NCI-H1694 treated with DMSO at 0.1 percent for 48 hours (cell line): ENCODE measurements at regions not wholly inside any gene's neighbourhood (a gene's known extent, or its start where the extent isn't known, plus 50 kb on each side); places are given as distances from the start of the nearest gene placed in this dataset.

Experiments used
- DNase-seq: peaks from one replicate; lab custom pipeline; 2025; lab: John Stamatoyannopoulos, UW

- DNase-seq, result peak; percentile 9
Measured at GRCh38 chr13:55245005-55245644, 1895.6 kb upstream of the PRR20A start.

DNA sequence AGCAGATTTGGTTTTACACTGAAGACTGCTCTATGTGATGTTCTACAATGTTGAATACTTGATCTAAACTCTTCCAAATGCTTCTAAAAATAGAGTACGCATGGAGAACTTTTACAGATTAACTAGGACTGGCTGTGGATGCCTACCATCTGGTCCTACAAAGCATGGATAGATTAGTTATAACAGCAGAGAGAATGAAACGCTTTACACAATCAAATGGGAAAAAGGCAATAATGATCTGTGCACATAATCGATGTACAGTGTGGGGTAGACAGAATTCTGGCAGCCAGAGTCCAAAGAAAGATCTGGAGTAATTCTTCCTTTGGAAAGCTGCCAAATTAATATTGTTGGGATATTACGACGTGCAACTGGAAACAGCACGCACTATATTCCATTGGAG, 1885.5 kb upstream of the PRR20A start:
- DNase-seq, result no peak

- no peak for DNase-seq
Measured at GRCh38 chr13:55263045-55263444, 1877.7 kb upstream of the PRR20A start.

DNA sequence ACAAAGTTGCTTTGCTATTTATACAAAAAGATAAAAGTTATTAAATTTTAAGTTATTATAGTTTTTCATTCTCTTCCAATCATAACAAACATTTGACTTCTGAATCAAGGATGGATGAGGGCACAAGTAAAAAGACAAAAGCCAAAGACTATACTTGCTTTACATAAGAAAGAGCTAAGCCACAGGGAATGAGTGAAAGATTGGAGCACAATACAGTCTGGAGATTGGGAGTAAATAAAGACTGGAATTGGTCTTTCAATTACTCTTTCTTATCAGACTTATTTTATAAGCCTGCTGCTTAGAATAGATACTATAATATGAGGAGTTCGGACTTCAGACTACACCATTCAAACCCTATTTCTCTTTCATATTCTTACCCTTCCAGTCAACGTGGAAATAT, 1874.1 kb upstream of the PRR20A start:
- no peak for DNase-seq

DNA sequence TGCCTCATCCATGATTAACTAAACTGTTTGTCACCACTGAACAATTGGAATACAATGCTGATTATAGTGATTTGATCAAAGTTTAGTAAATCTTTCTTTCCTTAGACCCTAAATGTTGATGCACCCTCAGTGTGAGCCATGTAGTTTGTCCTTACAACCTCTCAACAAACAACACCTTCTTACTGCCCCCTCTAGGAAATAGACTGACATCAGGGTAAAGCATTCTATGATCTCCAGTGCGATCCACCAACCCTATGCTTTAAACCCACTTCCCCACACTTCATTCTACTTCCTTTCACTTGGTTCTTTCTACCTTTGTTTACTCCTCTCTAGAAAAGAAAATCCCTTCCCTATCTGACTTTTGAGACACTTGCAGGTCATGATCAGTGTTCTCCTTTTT, 1842.5 kb upstream of the PRR20A start:
- DNase-seq, result no peak

GRCh38 chr13:55302568-55302967, 1838.2 kb upstream of the PRR20A start:
- DNase-seq, result no peak

- DNase-seq, result no peak
Measured at GRCh38 chr13:55307909-55308308, 1832.8 kb upstream of the PRR20A start.

DNA sequence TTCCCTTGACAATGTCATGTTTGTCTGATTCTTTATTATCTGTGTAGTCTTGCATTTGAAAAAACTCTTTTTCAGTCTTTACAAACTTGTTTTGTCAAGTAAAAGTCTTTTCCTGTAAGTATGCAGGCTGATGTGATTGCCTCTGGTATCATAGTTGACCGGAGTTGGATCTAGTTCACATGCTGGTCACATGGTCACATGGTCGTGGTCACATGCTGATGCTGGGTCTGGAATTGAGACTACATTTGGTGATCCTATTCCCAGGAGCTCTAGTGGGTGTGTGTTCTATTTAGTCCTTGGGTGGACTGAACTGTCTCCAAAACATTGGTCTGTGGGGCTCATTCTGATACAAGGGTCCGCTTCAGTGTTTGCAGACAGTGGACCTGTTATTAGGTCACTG, 1798.8 kb upstream of the PRR20A start:
- no peak for DNase-seq

- no peak for DNase-seq
Measured at GRCh38 chr13:55345224-55345623, 1795.5 kb upstream of the PRR20A start.

- DNase-seq, result no peak
Measured at GRCh38 chr13:55347528-55347927, 1793.2 kb upstream of the PRR20A start.

DNA sequence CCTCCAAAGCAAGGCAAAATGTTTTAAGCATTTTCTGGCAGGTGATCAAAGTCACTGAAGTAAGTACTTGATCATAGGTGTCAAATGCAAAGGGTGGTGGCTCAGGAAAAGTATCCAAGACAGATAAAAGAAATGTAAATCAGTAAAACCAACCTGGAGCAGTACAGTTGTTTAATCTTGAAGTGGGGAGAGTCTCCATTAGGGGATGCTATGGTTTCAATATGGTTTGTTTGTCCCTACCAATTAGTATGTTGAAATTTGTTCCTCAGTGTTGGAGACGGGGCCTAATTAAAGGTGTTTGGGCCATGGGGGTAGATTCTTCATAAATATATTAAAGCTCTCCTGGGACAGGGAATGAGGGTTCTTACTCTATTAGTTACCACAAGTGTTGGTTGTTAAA, 1781.7 kb upstream of the PRR20A start:
- DNase-seq, result no peak

DNA sequence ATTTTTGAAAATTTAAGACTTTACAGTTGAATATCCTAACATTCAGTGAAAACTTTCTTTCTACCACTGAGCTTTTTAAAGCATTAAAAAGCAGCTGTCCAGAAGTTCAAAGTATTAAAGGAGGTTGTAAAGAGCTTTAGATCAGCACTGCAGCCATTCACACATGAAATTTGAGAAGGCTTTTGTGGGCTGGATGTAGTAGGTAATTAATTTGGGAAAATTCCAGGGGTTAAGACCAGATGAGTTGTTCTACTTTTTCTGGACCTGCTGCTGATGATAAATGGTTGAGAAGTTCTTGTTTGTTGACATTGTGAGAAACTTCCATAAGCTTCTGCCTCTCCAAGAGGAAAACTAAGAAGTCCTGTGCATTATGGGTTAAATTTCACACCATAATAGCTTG, 1779.6 kb upstream of the PRR20A start:
- no peak for DNase-seq

GRCh38 chr13:55366676-55367075, 1774.0 kb upstream of the PRR20A start:
- DNase-seq, result no peak

DNA sequence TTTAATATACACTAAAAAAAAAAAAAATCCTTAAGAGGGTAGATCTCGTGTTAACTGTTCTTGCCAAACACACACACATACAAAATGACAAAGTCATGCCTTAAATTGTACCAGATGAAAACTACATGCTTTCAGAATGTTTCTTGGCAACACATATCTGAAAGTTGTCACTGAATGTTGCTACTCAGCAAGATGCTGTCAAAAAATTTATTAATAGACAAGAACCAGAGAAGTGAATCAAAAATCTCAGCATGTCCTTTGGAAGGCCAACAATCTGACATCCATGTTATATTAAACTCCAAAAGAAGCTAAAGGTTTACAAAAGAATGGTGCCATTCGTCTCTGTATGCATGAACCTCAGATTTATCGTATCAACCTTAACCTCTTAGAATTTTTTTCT, 1746.2 kb upstream of the PRR20A start:
- DNase-seq, result no peak

- no peak for DNase-seq
Measured at GRCh38 chr13:55402870-55403269, 1737.8 kb upstream of the PRR20A start.

GRCh38 chr13:55403887-55404487, 1736.7 kb upstream of the PRR20A start:
- no peak for DNase-seq

GRCh38 chr13:55410398-55411330, 1730.1 kb upstream of the PRR20A start:
- no peak for DNase-seq

GRCh38 chr13:55418095-55418494, 1722.6 kb upstream of the PRR20A start:
- DNase-seq, result no peak

- no peak for DNase-seq
Measured at GRCh38 chr13:55432814-55433213, 1707.9 kb upstream of the PRR20A start.

- no peak for DNase-seq
Measured at GRCh38 chr13:55437162-55437561, 1703.6 kb upstream of the PRR20A start.

- DNase-seq, result no peak
Measured at GRCh38 chr13:55439450-55439849, 1701.3 kb upstream of the PRR20A start.

GRCh38 chr13:55440465-55441085, 1700.1 kb upstream of the PRR20A start:
- DNase-seq, result no peak

DNA sequence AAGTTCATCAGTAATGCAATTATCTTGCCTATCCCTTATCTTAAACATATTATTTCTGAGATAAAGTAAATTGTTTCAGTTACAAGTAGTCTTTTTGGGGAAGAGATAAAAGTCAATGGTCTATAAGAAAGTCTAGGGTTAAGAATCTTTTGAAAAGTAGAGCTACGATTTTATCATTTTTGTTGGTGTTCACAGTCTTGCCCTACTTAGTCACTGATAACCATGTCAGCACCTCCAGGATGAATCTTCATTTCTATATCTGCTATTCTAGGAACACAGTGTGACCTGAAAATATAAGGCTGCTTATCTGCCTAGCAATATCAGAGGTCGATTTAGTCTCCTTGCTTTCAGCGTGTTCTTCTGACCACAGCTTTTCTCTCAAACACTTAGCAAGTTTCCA, 1676.5 kb upstream of the PRR20A start:
- no peak for DNase-seq
